GM18873 (cell line): ENCODE measurements at regions not wholly inside any gene's neighbourhood (a gene's known extent, or its start where the extent isn't known, plus 50 kb on each side); places are given as distances from the start of the nearest gene placed in this dataset.
A peak's percentile ranks its signal among the peaks of the same experiment; 100 is the strongest.

Experiments
- ATAC-seq: cut with Tn5 transposase; IDR thresholded peaks from one replicate; pipeline ENCODE4 v1.9.1; 2021; ENCODE audit warnings: mild to moderate bottlenecking, moderate library complexity, moderate number of reproducible peaks; ENCODE audit not compliant: unreplicated experiment, low FRiP score

DNA sequence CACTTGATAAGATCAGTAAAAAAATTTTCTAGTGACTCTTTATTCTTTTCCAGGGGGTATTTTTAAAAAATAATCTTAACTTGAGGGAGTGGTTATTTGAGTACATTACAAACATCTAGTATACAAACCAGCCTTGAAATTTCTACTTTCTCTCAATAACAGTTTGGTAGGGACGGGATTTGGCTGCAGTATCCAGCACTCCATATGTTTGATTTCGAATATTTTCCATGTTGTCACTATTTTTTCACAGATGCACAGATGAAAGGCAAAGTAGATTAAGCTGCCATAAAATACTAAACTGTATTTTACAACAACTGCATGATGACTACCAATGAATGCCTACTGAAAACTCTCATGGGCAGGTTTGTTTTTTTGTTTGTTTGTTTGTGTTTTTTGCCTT lies 225.0 kb downstream of the COX7B2 start:
- ATAC-seq: no peak

GRCh38 chr4:46676364-46676763 lies 232.7 kb downstream of the COX7B2 start:
- ATAC-seq: no peak

GRCh38 chr4:46674326-46674725 lies 234.7 kb downstream of the COX7B2 start:
- no peak for ATAC-seq

DNA sequence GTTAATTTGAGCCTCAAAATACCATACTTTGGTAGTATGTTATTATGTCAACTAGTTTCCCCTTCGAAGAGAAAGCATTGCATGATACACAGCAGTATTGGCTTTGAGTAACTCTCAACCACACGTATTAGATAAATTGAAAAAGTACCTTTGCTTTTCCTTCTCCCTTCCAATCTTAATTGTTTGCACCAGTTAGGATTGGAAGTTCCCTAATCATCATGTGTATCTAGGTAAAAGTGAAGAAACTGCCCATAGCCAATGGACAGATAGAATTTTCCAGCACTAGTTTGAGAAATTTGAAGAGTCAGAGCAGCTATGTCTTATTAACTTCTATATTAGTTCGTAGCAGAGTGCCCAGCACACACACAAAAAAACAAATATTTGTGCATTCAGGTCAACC lies 241.3 kb downstream of the COX7B2 start:
- no peak for ATAC-seq

DNA sequence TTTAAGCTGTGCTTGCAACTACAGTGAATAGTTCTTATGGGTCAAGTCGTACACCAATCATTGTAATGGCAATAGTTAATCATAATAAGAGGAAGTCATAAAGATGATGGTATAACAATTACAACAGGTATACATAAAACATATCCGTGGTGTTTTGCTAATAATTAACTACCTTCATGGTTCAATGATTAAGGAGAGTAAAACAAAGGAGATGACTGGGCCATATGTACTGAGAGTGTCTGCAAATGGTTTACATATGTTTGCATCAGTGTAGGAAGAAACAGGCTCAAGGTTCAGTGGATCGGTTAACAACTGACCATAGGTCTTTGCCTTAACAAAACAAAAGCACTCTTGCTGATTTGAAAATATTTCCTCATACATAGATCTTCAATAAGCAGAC lies 253.0 kb downstream of the COX7B2 start:
- ATAC-seq: no peak

GRCh38 chr4:46653842-46654241 lies 255.2 kb downstream of the COX7B2 start:
- ATAC-seq: no peak

GRCh38 chr4:46649390-46649789 lies 259.5 kb upstream of the GABRA2 start:
- ATAC-seq: no peak

GRCh38 chr4:46648088-46648744 lies 258.3 kb upstream of the GABRA2 start:
- ATAC-seq: peak; percentile 83

DNA sequence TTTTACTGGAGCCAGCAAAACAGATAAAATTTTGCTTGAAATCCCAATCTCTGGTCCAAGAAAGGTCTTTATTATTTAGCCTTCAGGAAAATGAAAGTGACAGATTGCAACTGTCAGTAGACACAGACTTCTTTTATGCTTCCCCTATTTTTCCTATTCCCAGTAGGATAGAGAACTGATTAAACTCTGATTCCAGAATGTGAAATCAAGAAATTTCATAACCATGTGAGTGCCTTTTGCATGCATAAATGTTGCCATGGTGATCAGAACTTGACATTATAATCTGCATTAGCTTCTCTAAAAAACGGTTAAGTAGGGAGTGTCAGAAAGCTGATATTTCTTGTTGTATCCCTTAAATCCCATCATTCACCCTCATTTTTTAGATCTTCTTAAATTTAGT lies 255.2 kb upstream of the GABRA2 start:
- ATAC-seq: no peak
